CD14-positive monocyte (primary cell): ENCODE measurements at regions not wholly inside any gene's neighbourhood (a gene's known extent, or its start where the extent isn't known, plus 50 kb on each side); places are given as distances from the start of the nearest gene placed in this dataset.

Experiments used
- DNase-seq, 3 donors: peaks; one replicate each; pipeline ENCODE4 v3.0.0-alpha.2; 2011 to 2022
- H2AFZ ChIP-seq: 2 replicates; pipeline ENCODE4 v1.6.0; 2012; ENCODE audit warnings: mild to moderate bottlenecking, low read depth, low read length, inconsistent platforms; ENCODE audit not compliant: insufficient read depth, poor library complexity, severe bottlenecking
- H3K27ac ChIP-seq, 2 donors: 1 replicate in 1 of 2; 2 replicates in 1 of 2; pipeline ENCODE4 v1.5.1; 2012 to 2013; ENCODE audit warnings: low read length in 2 of 2, control low read depth in 1 of 2, inconsistent platforms in 1 of 2, low read depth in 1 of 2, mild to moderate bottlenecking in 1 of 2
- H3K27me3 ChIP-seq, 2 donors: one replicate each; pipeline versions ENCODE4 v1.6.0 to v1.6.1; 2011 to 2013; ENCODE audit warnings: low read length in 2 of 2; ENCODE audit not compliant: control insufficient read depth in 2 of 2, insufficient read depth in 2 of 2
- H3K36me3 ChIP-seq, 2 donors: replicated peaks in 1 of 2; 1 replicate in 1 of 2; 2 replicates in 1 of 2; pipeline versions ENCODE4 v1.5.1 to v1.6.1; 2012 to 2013; ENCODE audit warnings: low read length in 2 of 2, control low read depth in 1 of 2, inconsistent platforms in 1 of 2, mild to moderate bottlenecking in 1 of 2; ENCODE audit not compliant: insufficient read depth in 2 of 2, control insufficient read depth in 1 of 2
- H3K4me1 ChIP-seq, 2 donors: 1 replicate in 1 of 2; 2 replicates in 1 of 2; pipeline versions ENCODE4 v1.5.1 to v1.6.1; 2012 to 2013; ENCODE audit warnings: low read length in 2 of 2, control low read depth in 1 of 2, inconsistent platforms in 1 of 2, mild to moderate bottlenecking in 1 of 2, moderate library complexity in 1 of 2; ENCODE audit not compliant: insufficient read depth in 2 of 2, control insufficient read depth in 1 of 2
- H3K4me2 ChIP-seq: replicated peaks from 2 replicates; pipeline ENCODE3; 2012; ENCODE audit warnings: low read length, moderate library complexity, mild to moderate bottlenecking; ENCODE audit not compliant: poor library complexity, severe bottlenecking; ENCODE audit errors: extremely low read depth
- H3K4me3 ChIP-seq, 3 experiments: fragments of 200-600 bp in 1 of 3; sonication (generic) in 1 of 3; replicated peaks in 1 of 3; 1 replicate in 2 of 3; 2 replicates in 1 of 3; pipeline ENCODE4 v1.5.1; 2011 to 2013; ENCODE audit warnings: low read length in 3 of 3, mild to moderate bottlenecking in 3 of 3, control low read depth in 2 of 3, low read depth in 2 of 3, inconsistent platforms in 1 of 3, moderate library complexity in 1 of 3
- H3K79me2 ChIP-seq: 2 replicates; pipeline ENCODE4 v1.6.0; 2012; ENCODE audit warnings: mild to moderate bottlenecking, control low read depth, inconsistent platforms, low read length, moderate library complexity; ENCODE audit not compliant: insufficient read depth
- H3K9ac ChIP-seq: 2 replicates; pipeline ENCODE4 v1.6.0; 2017; ENCODE audit warnings: low read length, mild to moderate bottlenecking; ENCODE audit not compliant: insufficient read depth, poor library complexity, severe bottlenecking
- H3K9me3 ChIP-seq, 2 donors: replicated peaks in 1 of 2; 1 replicate in 1 of 2; 2 replicates in 1 of 2; pipeline versions ENCODE4 v1.5.1 to v1.6.1; 2012 to 2013; ENCODE audit warnings: low read length in 2 of 2, control low read depth in 1 of 2; ENCODE audit not compliant: control insufficient read depth in 1 of 2, insufficient read depth in 1 of 2
- H4K20me1 ChIP-seq: 2 replicates; pipeline ENCODE4 v1.6.0; 2012; ENCODE audit warnings: mild to moderate bottlenecking, low read length, control low read depth, moderate library complexity; ENCODE audit not compliant: insufficient read depth
- H3K27ac Mint-ChIP-seq, 7 donors: one replicate each; pipeline ENCODE4 v1.8.0; 2020; ENCODE audit warnings: mild to moderate bottlenecking in 7 of 7, mixed read lengths in 7 of 7, moderate library complexity in 6 of 7, inconsistent platforms in 2 of 7
- H3K27me3 Mint-ChIP-seq, 3 donors: one replicate each; pipeline ENCODE4 v1.8.0; 2021 to 2022; ENCODE audit warnings: low read depth in 3 of 3, mild to moderate bottlenecking in 3 of 3, mixed read lengths in 3 of 3, moderate library complexity in 3 of 3, inconsistent platforms in 1 of 3
- H3K36me3 Mint-ChIP-seq, 2 donors: one replicate each; pipeline ENCODE4 v1.8.0; 2020; ENCODE audit warnings: mixed read lengths in 2 of 2, inconsistent platforms in 1 of 2, mild to moderate bottlenecking in 1 of 2
- H3K4me1 Mint-ChIP-seq: one replicate; pipeline ENCODE4 v1.8.0; 2020; ENCODE audit warnings: mild to moderate bottlenecking, mixed read lengths
- H3K4me3 Mint-ChIP-seq, 2 donors: one replicate each; pipeline ENCODE4 v1.8.0; 2020; ENCODE audit warnings: mild to moderate bottlenecking in 2 of 2, mixed read lengths in 2 of 2, moderate library complexity in 1 of 2
- H3K9me3 Mint-ChIP-seq, 7 donors: one replicate each; pipeline ENCODE4 v1.8.0; 2020 to 2022; ENCODE audit warnings: mixed read lengths in 7 of 7, mild to moderate bottlenecking in 6 of 7, moderate library complexity in 6 of 7, inconsistent platforms in 2 of 7
- CTCF ChIP-seq: fragments of 200-600 bp; IDR thresholded peaks from one replicate; pipeline ENCODE4 v1.8.0; 2022; ENCODE audit warnings: antibody characterized with exemption, mild to moderate bottlenecking
- WGBS: methylation state at CpG from one replicate; pipeline ENCODE4 v1.1.5; 2013; ENCODE audit warnings: missing lambda C conversion rate; ENCODE audit not compliant: insufficient coverage; 5-methylcytosine and 5-hydroxymethylcytosine counted together
- intact Hi-C, 2 donors: fragments of 100-400 bp; cut with micrococcal nuclease; formaldehyde crosslinking; loops; one replicate each; pipeline versions ENCODE4 v1.15.0 to v1.15.1; 2023

DNA sequence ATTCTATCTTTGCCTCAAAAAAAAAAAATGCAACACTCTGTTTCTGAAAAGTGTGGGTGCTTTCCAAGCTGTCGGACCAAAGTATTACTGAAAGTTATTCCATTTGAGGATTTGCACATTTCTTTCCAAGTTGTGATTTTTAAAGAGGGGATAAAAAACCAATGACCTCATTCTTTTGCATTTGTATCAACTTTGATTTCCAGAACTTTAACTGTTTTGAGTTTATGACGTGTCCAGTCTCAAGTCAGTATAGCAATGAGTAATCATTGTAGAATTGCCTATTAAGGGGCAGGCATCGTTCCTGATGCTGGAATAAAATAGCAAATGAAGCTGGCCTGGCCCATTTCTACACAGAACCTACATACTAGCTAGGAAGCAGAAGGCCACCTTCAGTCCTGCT, 229.6 kb upstream of the RBFOX1 start:
- no peak overlapping the region for H2AFZ ChIP-seq
- no peak overlapping the region for H3K27ac ChIP-seq
- no peaks in the 10 kb centered on the region for H3K27me3 ChIP-seq
- no peak overlapping the region for H3K4me3 ChIP-seq
- no peak overlapping the region for H3K27ac Mint-ChIP-seq
- no peaks in the 10 kb centered on the region for H3K36me3 ChIP-seq
- intact Hi-C loops: no loop called here
- H3K4me1 Mint-ChIP-seq: no peaks in the 10 kb centered on the region
- no peaks in the 10 kb centered on the region for H4K20me1 ChIP-seq
- no peaks in the 10 kb centered on the region for H3K9me3 Mint-ChIP-seq
- no peak for TF ChIP-seq CTCF
- DNase-seq: no peak
- no peaks in the 10 kb centered on the region for H3K4me1 ChIP-seq
- H3K79me2 ChIP-seq: no peaks in the 10 kb centered on the region
- H3K27me3 Mint-ChIP-seq: peaks cover 0 to 1% (median 0%) of the 10 kb centered on the region in 3 donors
- H3K4me2 ChIP-seq: no peak overlapping the region
- no CpG with 5 or more reads among the region's 3 CpGs for WGBS
- no peaks in the 10 kb centered on the region for H3K36me3 Mint-ChIP-seq
- H3K4me3 Mint-ChIP-seq: no peak overlapping the region
- no peaks in the 10 kb centered on the region for H3K9me3 ChIP-seq
- no peak overlapping the region for H3K9ac ChIP-seq

- Histone ChIP-seq H3K9ac (no peak overlapping the region), H3K4me1 (no peaks in the 10 kb centered on the region), H3K27ac (no peak overlapping the region), H3K27me3 (no peaks in the 10 kb centered on the region), H3K4me3 (no peak overlapping the region), H3K79me2 (no peaks in the 10 kb centered on the region), H4K20me1 (no peaks in the 10 kb centered on the region), H3K9me3 (no peaks in the 10 kb centered on the region), H2AFZ (no peak overlapping the region), H3K4me2 (no peak overlapping the region), H3K36me3 (no peaks in the 10 kb centered on the region)
- H3K27me3 Mint-ChIP-seq: peaks cover 0 to 3% (median 0%) of the 10 kb centered on the region in 3 donors
- H3K9me3 Mint-ChIP-seq: no peaks in the 10 kb centered on the region
- no peak for DNase-seq
- H3K4me1 Mint-ChIP-seq: no peaks in the 10 kb centered on the region
- H3K36me3 Mint-ChIP-seq: no peaks in the 10 kb centered on the region
- no peak overlapping the region for H3K27ac Mint-ChIP-seq
- 97% methylated on average over 5 of the region's 8 CpGs for WGBS
- TF ChIP-seq CTCF: no peak
- intact Hi-C loops: no loop called here
- H3K4me3 Mint-ChIP-seq: no peak overlapping the region
Observed at GRCh38 chr16:7101054-7101453, 231.6 kb upstream of the RBFOX1 start.
